ENCODE measurements at regions not wholly inside any gene's neighbourhood (a gene's known extent, or its start where the extent isn't known, plus 50 kb on each side); places are given as distances from the start of the nearest gene placed in this dataset.

DNA sequence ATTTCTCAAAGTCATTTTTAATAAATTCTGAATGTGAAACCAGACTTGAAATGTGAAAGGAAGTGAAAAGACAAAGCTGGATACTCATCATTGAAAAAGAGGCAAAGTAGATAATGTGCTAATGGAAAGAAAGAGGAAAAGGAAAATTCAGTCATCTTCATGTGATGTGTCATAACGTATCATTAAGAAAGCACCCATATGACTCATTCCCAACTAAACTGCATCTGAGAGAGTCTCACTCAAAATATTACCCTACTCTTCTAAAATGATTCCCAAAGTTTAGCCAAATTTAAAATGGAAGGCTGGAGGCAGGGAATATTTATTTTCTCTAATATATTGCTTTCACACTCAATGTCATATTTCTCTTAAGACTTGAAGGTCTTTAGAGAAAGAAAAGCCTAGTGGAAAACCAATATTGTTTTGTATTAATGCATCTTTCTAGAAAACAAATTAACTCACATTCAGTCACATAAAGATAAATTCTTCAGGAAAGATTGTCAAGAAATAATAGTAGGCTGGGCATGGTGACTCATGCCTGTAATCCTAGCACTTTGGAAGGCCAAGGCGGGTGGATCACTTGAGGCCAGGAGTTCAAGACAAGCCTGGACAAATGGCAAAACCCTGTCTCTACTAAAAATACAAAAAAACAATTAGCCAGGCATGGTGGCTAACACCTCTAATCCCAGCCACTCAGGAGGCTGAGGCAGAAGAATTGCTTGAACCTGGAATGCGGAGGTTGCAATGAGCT, 129.9 kb downstream of the SLC30A10 start:
- no peaks in the 10 kb centered on the region for H3K27me3 ChIP-seq (ENCODE audit: insufficient read depth)
- H3K9me3 ChIP-seq: no peaks in the 10 kb centered on the region
- peak overlapping the region; percentile 42; the same call in 1 of the 2 replicates for H3K9ac ChIP-seq
- peaks cover 0 to 13% of the 10 kb centered on the region in 2 experiments; a peak in 3 of 4 replicates for H3K4me1 ChIP-seq (ENCODE audit: control insufficient read depth in 1 of 2, insufficient read depth in 2 of 2, low read depth in 1 of 2, low read length in 1 of 2)
- CTCF ChIA-PET: interaction anchor here (3.2 to 6.2 kb wide), 2 partner anchors 13 kb away, joined by 20 to 32 read pairs; no protein-coding TSS in a partner anchor
- no peaks in the 10 kb centered on the region for H3K79me2 ChIP-seq (ENCODE audit: insufficient read depth)
- TF ChIP-seq RXRA (IDR thresholded peaks at IDR 0.05; ENCODE audit: borderline replicate concordance, low read depth): peak; percentile 26; the same call in 1 of the 2 replicates
- peak; percentile 78 for TF ChIP-seq JUND (IDR thresholded peaks at IDR 0.05)
- TF ChIP-seq FOSL2 (IDR thresholded peaks at IDR 0.05; ENCODE audit: borderline replicate concordance, low read depth): peak; percentile 86
- no peak for TF ChIP-seq NRF1 (IDR thresholded peaks at IDR 0.05; ENCODE audit: low read depth, low read length)
- TF ChIP-seq, protein P1, sequence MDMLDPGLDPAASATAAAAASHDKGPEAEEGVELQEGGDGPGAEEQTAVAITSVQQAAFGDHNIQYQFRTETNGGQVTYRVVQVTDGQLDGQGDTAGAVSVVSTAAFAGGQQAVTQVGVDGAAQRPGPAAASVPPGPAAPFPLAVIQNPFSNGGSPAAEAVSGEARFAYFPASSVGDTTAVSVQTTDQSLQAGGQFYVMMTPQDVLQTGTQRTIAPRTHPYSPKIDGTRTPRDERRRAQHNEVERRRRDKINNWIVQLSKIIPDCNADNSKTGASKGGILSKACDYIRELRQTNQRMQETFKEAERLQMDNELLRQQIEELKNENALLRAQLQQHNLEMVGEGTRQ (IDR thresholded peaks at IDR 0.05; ENCODE audit: borderline replicate concordance, low read depth, low read length): no peak
- TF ChIP-seq, protein P2, sequence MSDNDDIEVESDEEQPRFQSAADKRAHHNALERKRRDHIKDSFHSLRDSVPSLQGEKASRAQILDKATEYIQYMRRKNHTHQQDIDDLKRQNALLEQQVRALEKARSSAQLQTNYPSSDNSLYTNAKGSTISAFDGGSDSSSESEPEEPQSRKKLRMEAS (IDR thresholded peaks at IDR 0.05; ENCODE audit: low read depth): no peak
- no peak for TF ChIP-seq SMC3 (IDR thresholded peaks at IDR 0.05; ENCODE audit: low read depth, low read length)
- no peak for TF ChIP-seq FOXJ3 (CRISPR knock-in tag; IDR thresholded peaks at IDR 0.05)
- TF ChIP-seq, protein P3, sequence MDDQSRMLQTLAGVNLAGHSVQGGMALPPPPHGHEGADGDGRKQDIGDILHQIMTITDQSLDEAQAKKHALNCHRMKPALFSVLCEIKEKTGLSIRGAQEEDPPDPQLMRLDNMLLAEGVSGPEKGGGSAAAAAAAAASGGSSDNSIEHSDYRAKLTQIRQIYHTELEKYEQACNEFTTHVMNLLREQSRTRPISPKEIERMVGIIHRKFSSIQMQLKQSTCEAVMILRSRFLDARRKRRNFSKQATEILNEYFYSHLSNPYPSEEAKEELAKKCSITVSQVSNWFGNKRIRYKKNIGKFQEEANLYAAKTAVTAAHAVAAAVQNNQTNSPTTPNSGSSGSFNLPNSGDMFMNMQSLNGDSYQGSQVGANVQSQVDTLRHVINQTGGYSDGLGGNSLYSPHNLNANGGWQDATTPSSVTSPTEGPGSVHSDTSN (IDR thresholded peaks at IDR 0.05): peak; percentile 60; the same call in 1 of the 2 replicates
- TF ChIP-seq, protein P4, sequence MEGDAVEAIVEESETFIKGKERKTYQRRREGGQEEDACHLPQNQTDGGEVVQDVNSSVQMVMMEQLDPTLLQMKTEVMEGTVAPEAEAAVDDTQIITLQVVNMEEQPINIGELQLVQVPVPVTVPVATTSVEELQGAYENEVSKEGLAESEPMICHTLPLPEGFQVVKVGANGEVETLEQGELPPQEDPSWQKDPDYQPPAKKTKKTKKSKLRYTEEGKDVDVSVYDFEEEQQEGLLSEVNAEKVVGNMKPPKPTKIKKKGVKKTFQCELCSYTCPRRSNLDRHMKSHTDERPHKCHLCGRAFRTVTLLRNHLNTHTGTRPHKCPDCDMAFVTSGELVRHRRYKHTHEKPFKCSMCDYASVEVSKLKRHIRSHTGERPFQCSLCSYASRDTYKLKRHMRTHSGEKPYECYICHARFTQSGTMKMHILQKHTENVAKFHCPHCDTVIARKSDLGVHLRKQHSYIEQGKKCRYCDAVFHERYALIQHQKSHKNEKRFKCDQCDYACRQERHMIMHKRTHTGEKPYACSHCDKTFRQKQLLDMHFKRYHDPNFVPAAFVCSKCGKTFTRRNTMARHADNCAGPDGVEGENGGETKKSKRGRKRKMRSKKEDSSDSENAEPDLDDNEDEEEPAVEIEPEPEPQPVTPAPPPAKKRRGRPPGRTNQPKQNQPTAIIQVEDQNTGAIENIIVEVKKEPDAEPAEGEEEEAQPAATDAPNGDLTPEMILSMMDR (IDR thresholded peaks at IDR 0.05): no peak
- TF ChIP-seq TCF12 (IDR thresholded peaks at IDR 0.05): peak; percentile 63
- no peak for TF ChIP-seq RAD21 (IDR thresholded peaks at IDR 0.05; ENCODE audit: low read length)
- peak; percentile 9; the same call in 1 of the 2 replicates for TF ChIP-seq TEAD4 (IDR thresholded peaks at IDR 0.05; ENCODE audit: borderline replicate concordance, insufficient read depth)
- TF ChIP-seq EP300 (IDR thresholded peaks at IDR 0.05; ENCODE audit: borderline replicate concordance in 1 of 2, low read depth in 1 of 2, low read length in 1 of 2): peak in 1 of 2 experiments; percentile 57; a peak in 2 of 4 replicates
- TF ChIP-seq, protein P5, sequence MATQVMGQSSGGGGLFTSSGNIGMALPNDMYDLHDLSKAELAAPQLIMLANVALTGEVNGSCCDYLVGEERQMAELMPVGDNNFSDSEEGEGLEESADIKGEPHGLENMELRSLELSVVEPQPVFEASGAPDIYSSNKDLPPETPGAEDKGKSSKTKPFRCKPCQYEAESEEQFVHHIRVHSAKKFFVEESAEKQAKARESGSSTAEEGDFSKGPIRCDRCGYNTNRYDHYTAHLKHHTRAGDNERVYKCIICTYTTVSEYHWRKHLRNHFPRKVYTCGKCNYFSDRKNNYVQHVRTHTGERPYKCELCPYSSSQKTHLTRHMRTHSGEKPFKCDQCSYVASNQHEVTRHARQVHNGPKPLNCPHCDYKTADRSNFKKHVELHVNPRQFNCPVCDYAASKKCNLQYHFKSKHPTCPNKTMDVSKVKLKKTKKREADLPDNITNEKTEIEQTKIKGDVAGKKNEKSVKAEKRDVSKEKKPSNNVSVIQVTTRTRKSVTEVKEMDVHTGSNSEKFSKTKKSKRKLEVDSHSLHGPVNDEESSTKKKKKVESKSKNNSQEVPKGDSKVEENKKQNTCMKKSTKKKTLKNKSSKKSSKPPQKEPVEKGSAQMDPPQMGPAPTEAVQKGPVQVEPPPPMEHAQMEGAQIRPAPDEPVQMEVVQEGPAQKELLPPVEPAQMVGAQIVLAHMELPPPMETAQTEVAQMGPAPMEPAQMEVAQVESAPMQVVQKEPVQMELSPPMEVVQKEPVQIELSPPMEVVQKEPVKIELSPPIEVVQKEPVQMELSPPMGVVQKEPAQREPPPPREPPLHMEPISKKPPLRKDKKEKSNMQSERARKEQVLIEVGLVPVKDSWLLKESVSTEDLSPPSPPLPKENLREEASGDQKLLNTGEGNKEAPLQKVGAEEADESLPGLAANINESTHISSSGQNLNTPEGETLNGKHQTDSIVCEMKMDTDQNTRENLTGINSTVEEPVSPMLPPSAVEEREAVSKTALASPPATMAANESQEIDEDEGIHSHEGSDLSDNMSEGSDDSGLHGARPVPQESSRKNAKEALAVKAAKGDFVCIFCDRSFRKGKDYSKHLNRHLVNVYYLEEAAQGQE (IDR thresholded peaks at IDR 0.05; ENCODE audit: low read depth, low read length): no peak
- TF ChIP-seq, protein P6, sequence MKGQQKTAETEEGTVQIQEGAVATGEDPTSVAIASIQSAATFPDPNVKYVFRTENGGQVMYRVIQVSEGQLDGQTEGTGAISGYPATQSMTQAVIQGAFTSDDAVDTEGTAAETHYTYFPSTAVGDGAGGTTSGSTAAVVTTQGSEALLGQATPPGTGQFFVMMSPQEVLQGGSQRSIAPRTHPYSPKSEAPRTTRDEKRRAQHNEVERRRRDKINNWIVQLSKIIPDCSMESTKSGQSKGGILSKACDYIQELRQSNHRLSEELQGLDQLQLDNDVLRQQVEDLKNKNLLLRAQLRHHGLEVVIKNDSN (IDR thresholded peaks at IDR 0.05; ENCODE audit: borderline replicate concordance, low read depth): 0 out of 2 replicates have a peak, but pooled peaks have one; percentile 5
- TF ChIP-seq YY1 (IDR thresholded peaks at IDR 0.05; ENCODE audit: low read depth): peak; percentile 71; the same call in 1 of the 2 replicates
- TF ChIP-seq NFIC (IDR thresholded peaks at IDR 0.05; ENCODE audit: borderline replicate concordance): 0 out of 2 replicates have a peak, but pooled peaks have one; percentile 4
- no peak for DNase-seq
- peaks cover 19% of the 10 kb centered on the region for H3F3A ChIP-seq (replicated peaks; ENCODE audit: insufficient read depth)
- no peaks in the 10 kb centered on the region for H3K9me2 ChIP-seq
- H3K27ac ChIP-seq (ENCODE audit: low read depth in 2 of 2, low read length in 1 of 2): peak overlapping the region in 1 of 2 experiments; percentile 94; a peak in 2 of 4 replicates
- POLR2A ChIA-PET: no interaction called here
- H3K4me2 ChIP-seq: peak overlapping the region; percentile 16; the same call in 1 of the 2 replicates
- H4K20me1 ChIP-seq (ENCODE audit: insufficient read depth): no peaks in the 10 kb centered on the region
- no peak overlapping the region for H3K4me3 ChIP-seq (ENCODE audit: low read depth in 2 of 2, low read length in 1 of 2)
- H2AFZ ChIP-seq (ENCODE audit: low read depth): peak overlapping the region; percentile 56; the same call in 1 of the 2 replicates
- WGBS (ENCODE audit: low lambda C conversion rate): 59% methylated on average over 3 of the region's 3 CpGs
- no peaks in the 10 kb centered on the region for H3K36me3 ChIP-seq (replicated peaks in 1 of 2; ENCODE audit: control insufficient read depth in 1 of 2, insufficient read depth in 2 of 2, low read length in 1 of 2)

All from SK-N-SH (cell line).